Activated CD8-positive, alpha-beta memory T cell treated with anti-CD3 and anti-CD28 coated beads for 36 hours (primary cell): ENCODE measurements at regions not wholly inside any gene's neighbourhood (a gene's known extent, or its start where the extent isn't known, plus 50 kb on each side); places are given as distances from the start of the nearest gene placed in this dataset.
"Not testable (repeated sequence)": the region's sequence is repeated elsewhere in the genome, so short reads cannot be mapped to it uniquely, and the experiment has no call there.

Experiments
- CTCF ChIA-PET: fragments of 350-600 bp; sonication (Branson Sonifier 250); formaldehyde crosslinking; loops from one replicate; lab custom pipeline; 2021; ENCODE audit warnings: antibody characterized with exemption; lab: Charles Lee
- POLR2A ChIA-PET: fragments of 350-600 bp; sonication (Branson Sonifier 250); formaldehyde crosslinking; loops from one replicate; lab custom pipeline; 2021; ENCODE audit warnings: antibody characterized with exemption; lab: Charles Lee

- ChIA-PET CTCF (no interaction called here), POLR2A (no interaction called here)
Observed at GRCh38 chr2:12918835-12919445, 202.2 kb downstream of the TRIB2 start.

- CTCF ChIA-PET: interaction anchor here (1.0 to 1.5 kb wide), 2 partner anchors 9 to 86 kb away, joined by 3 to 4 read pairs; no protein-coding TSS in a partner anchor
Observed at GRCh38 chr2:12921321-12921720, 204.6 kb downstream of the TRIB2 start.

GRCh38 chr2:12923907-12924610 lies 207.3 kb downstream of the TRIB2 start:
- ChIA-PET POLR2A (interaction anchor here (0.6 kb wide), 2 partner anchors 13 to 203 kb away, joined by 3 read pairs; no protein-coding TSS in a partner anchor), CTCF (no interaction called here)

More at GRCh38 chr2:12921321-12921720, 204.6 kb downstream of the TRIB2 start:
- POLR2A ChIA-PET: no interaction called here

GRCh38 chr2:12926641-12927040 lies 209.9 kb downstream of the TRIB2 start:
- POLR2A ChIA-PET, CTCF ChIA-PET: not testable (repeated sequence)

- ChIA-PET POLR2A (no interaction called here), CTCF (no interaction called here)
Observed at GRCh38 chr2:12928197-12928774, 211.6 kb downstream of the TRIB2 start.

GRCh38 chr2:12928775-12929401 lies 212.2 kb downstream of the TRIB2 start:
- ChIA-PET CTCF (interaction anchor here (2.6 kb wide), 1 partner anchor 78 kb away, joined by 9 read pairs; no protein-coding TSS in a partner anchor), POLR2A (no interaction called here)

GRCh38 chr2:12929758-12930157 lies 213.0 kb downstream of the TRIB2 start:
- ChIA-PET POLR2A (no interaction called here), CTCF (interaction anchor here (1.5 to 2.6 kb wide), 2 partner anchors 9 to 77 kb away, joined by 4 to 9 read pairs; no protein-coding TSS in a partner anchor)

- POLR2A ChIA-PET: no interaction called here
- CTCF ChIA-PET: interaction anchor here (1.0 to 2.6 kb wide), 6 partner anchors 10 to 515 kb away, joined by 3 to 9 read pairs (median 4); no protein-coding TSS in a partner anchor
Observed at GRCh38 chr2:12930391-12930790, 213.7 kb downstream of the TRIB2 start.

- ChIA-PET POLR2A (no interaction called here), CTCF (interaction anchor here (0.9 to 2.6 kb wide), 8 partner anchors 10 to 516 kb away, joined by 3 to 9 read pairs (median 3); no protein-coding TSS in a partner anchor)
Observed at GRCh38 chr2:12931186-12931844, 214.6 kb downstream of the TRIB2 start.

- ChIA-PET POLR2A (no interaction called here), CTCF (interaction anchor here (0.6 to 1.7 kb wide), 3 partner anchors 29 to 517 kb away, joined by 3 to 4 read pairs (median 3); no protein-coding TSS in a partner anchor)
Observed at GRCh38 chr2:12932192-12932591, 215.5 kb downstream of the TRIB2 start.

GRCh38 chr2:12934146-12934756 lies 217.5 kb downstream of the TRIB2 start:
- POLR2A ChIA-PET: no interaction called here
- CTCF ChIA-PET: interaction anchor here (0.6 kb wide), 1 partner anchor 1105 kb away, joined by 3 read pairs; no protein-coding TSS in a partner anchor

GRCh38 chr2:12935222-12935621 lies 218.5 kb downstream of the TRIB2 start:
- POLR2A ChIA-PET: no interaction called here
- CTCF ChIA-PET: no interaction called here

GRCh38 chr2:12935796-12936195 lies 219.1 kb downstream of the TRIB2 start:
- ChIA-PET POLR2A (no interaction called here), CTCF (interaction anchor here (1.8 kb wide), 1 partner anchor 71 kb away, joined by 5 read pairs; no protein-coding TSS in a partner anchor)

- ChIA-PET CTCF (no interaction called here), POLR2A (no interaction called here)
Observed at GRCh38 chr2:12941203-12941602, 224.5 kb downstream of the TRIB2 start.

GRCh38 chr2:12948231-12948960 lies 231.7 kb downstream of the TRIB2 start:
- ChIA-PET POLR2A (no interaction called here), CTCF (no interaction called here)

- CTCF ChIA-PET: interaction anchor here (0.6 to 1.5 kb wide), 2 partner anchors 18 to 232 kb away, joined by 3 to 6 read pairs; partner anchors contain the start of gene TRIB2
- POLR2A ChIA-PET: interaction anchor here (0.5 to 0.7 kb wide), 3 partner anchors 232 to 1119 kb away, joined by 3 read pairs; partner anchors contain the start of gene TRIB2
Observed at GRCh38 chr2:12948961-12949353, 232.2 kb downstream of the TRIB2 start.

- CTCF ChIA-PET: interaction anchor here (0.6 to 1.5 kb wide), 2 partner anchors 18 to 233 kb away, joined by 3 to 6 read pairs; partner anchors contain the start of gene TRIB2
- POLR2A ChIA-PET: interaction anchor here (0.5 to 0.7 kb wide), 3 partner anchors 233 to 1120 kb away, joined by 3 read pairs; partner anchors contain the start of gene TRIB2
Observed at GRCh38 chr2:12949406-12949805, 232.7 kb downstream of the TRIB2 start.
